ENCODE measurements at regions not wholly inside any gene's neighbourhood (a gene's known extent, or its start where the extent isn't known, plus 50 kb on each side); places are given as distances from the start of the nearest gene placed in this dataset.

DNA sequence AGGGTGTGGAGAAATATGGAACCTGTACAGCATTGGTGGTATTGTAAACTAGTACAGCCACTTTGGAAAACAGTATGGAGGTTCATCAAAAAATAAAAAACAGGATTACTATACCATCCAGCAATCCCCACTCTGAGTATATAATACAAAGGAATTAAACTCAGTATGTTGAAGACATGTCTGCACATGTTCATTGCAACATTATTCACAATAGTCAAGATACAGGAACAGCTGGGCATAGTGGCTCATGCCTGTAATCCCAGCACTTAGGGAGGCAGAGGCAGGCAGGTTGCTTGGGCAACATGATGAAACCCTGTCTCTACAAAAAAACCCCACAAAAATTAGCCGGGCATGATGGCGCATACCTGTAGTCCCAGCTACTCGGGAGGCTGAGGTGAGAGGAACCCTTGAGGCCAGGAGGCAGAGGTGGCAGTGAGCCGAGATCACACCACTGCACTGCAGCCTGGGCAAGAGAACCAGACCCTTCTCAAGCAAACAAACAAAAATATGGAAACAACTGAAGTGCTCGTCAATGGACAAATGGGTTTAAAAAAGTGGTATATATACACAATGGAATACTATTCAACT is 63.6 kb downstream of the TMEM174 start:
- TF ChIP-seq CTCF (IDR thresholded peaks at IDR 0.05; ENCODE audit: poor library complexity) (no peak), EZH2 (IDR thresholded peaks at IDR 0.05; ENCODE audit: borderline replicate concordance) (no peak)
